GM23338 (cell line): ENCODE measurements at regions not wholly inside any gene's neighbourhood (a gene's known extent, or its start where the extent isn't known, plus 50 kb on each side); places are given as distances from the start of the nearest gene placed in this dataset.
A peak's percentile ranks its signal among the peaks of the same experiment; 100 is the strongest.

Experiments used
- ATAC-seq: fragments of 200-7000 bp; cut with Tn5 transposase; 3 replicates; pipeline ENCODE4 v1.9.1; 2020
- DNase-seq: peaks from one replicate; pipeline ENCODE4 v3.0.0-alpha.2; 2015; ENCODE audit warnings: low spot score
- H2AFZ ChIP-seq: fragments of 200-600 bp; sonication (generic); 2 replicates; pipeline ENCODE4 v1.8.0; 2016; ENCODE audit warnings: antibody characterized with exemption, mild to moderate bottlenecking, moderate library complexity
- H3F3A ChIP-seq: fragments of 200-600 bp; sonication (generic); replicated peaks from 2 replicates; pipeline ENCODE4 v1.8.0; 2017; ENCODE audit warnings: antibody characterized with exemption, mixed run types, low read depth
- H3K27ac ChIP-seq: fragments of 200-600 bp; sonication (generic); 2 replicates; pipeline ENCODE4 v1.6.1; 2016; ENCODE audit warnings: low read depth
- H3K27me3 ChIP-seq: fragments of 200-600 bp; sonication (generic); 2 replicates; pipeline ENCODE4 v1.8.0; 2016; ENCODE audit warnings: mild to moderate bottlenecking, mixed run types, moderate library complexity; ENCODE audit not compliant: insufficient read depth
- H3K36me3 ChIP-seq: fragments of 200-600 bp; sonication (generic); 2 replicates; pipeline ENCODE4 v1.8.0; 2016; ENCODE audit warnings: mild to moderate bottlenecking; ENCODE audit not compliant: insufficient read depth
- H3K4me1 ChIP-seq: fragments of 200-600 bp; sonication (generic); 2 replicates; pipeline ENCODE4 v1.8.0; 2016; ENCODE audit warnings: mild to moderate bottlenecking, moderate library complexity; ENCODE audit not compliant: insufficient read depth
- H3K4me2 ChIP-seq: fragments of 200-600 bp; sonication (generic); 2 replicates; pipeline ENCODE4 v1.7.1; 2017; ENCODE audit warnings: mixed run types
- H3K4me3 ChIP-seq: fragments of 200-600 bp; sonication (generic); 2 replicates; pipeline ENCODE4 v1.6.1; 2016; ENCODE audit warnings: mixed run types
- H3K79me2 ChIP-seq: fragments of 200-600 bp; sonication (generic); replicated peaks from 2 replicates; pipeline ENCODE4 v1.8.0; 2017; ENCODE audit warnings: mild to moderate bottlenecking; ENCODE audit not compliant: insufficient read depth
- H3K9me2 ChIP-seq: fragments of 200-600 bp; sonication (generic); 2 replicates; pipeline ENCODE4 v1.8.0; 2017; ENCODE audit not compliant: insufficient read depth
- H4K20me1 ChIP-seq: fragments of 200-600 bp; sonication (generic); replicated peaks from 2 replicates; pipeline ENCODE4 v1.8.0; 2017; ENCODE audit warnings: mild to moderate bottlenecking; ENCODE audit not compliant: insufficient read depth
- H3K27ac Mint-ChIP-seq: 2 replicates; pipeline ENCODE4 v1.8.0; 2020; ENCODE audit warnings: inconsistent platforms, mild to moderate bottlenecking, moderate library complexity, mixed read lengths
- H3K27me3 Mint-ChIP-seq: 3 replicates; pipeline ENCODE4 v1.8.0; 2022; ENCODE audit warnings: low read depth, mild to moderate bottlenecking, moderate library complexity, mixed read lengths, inconsistent platforms; ENCODE audit not compliant: insufficient read depth, poor library complexity
- H3K36me3 Mint-ChIP-seq: 3 replicates; pipeline ENCODE4 v1.8.0; 2021; ENCODE audit warnings: low read depth, mild to moderate bottlenecking, inconsistent platforms, moderate library complexity, mixed read lengths
- H3K4me1 Mint-ChIP-seq: 3 replicates; pipeline ENCODE4 v1.8.0; 2020; ENCODE audit warnings: mild to moderate bottlenecking, inconsistent platforms, mixed read lengths
- H3K4me3 Mint-ChIP-seq: 3 replicates; pipeline ENCODE4 v1.8.0; 2021; ENCODE audit warnings: moderate library complexity, mild to moderate bottlenecking, inconsistent platforms, mixed read lengths
- H3K9me3 Mint-ChIP-seq: 3 replicates; pipeline ENCODE4 v1.8.0; 2020; ENCODE audit warnings: moderate library complexity, mild to moderate bottlenecking, inconsistent platforms, mixed read lengths
- CTCF ChIP-seq, 2 experiments: fragments of 200-600 bp in 1 of 2; sonication (generic) in 1 of 2; conservative IDR thresholded peaks; 2 replicates each; pipeline versions ENCODE4 v1.5.1 to v1.6.1; 2016 to 2017; ENCODE audit warnings: antibody characterized with exemption in 2 of 2, low read depth in 2 of 2, mild to moderate bottlenecking in 2 of 2, moderate library complexity in 1 of 2
- EZH2 ChIP-seq: fragments of 200-600 bp; sonication (generic); IDR thresholded peaks from one replicate; pipeline ENCODE4 v1.8.0; 2017; ENCODE audit warnings: antibody characterized with exemption, mild to moderate bottlenecking, low read depth; ENCODE audit not compliant: unreplicated experiment
- JUNB ChIP-seq: IDR thresholded peaks from one replicate; pipeline ENCODE4 v1.6.1; 2016; ENCODE audit warnings: antibody characterized with exemption; ENCODE audit not compliant: unreplicated experiment
- NANOG ChIP-seq: IDR thresholded peaks from 2 replicates; pipeline ENCODE4 v1.6.1; 2016; ENCODE audit warnings: antibody characterized with exemption, borderline replicate concordance
- POLR2AphosphoS5 ChIP-seq: IDR thresholded peaks from 2 replicates; pipeline ENCODE4 v1.6.1; 2016; ENCODE audit warnings: antibody characterized with exemption, low read depth
- REST ChIP-seq: IDR thresholded peaks from one replicate; pipeline ENCODE4 v1.6.1; 2018; ENCODE audit warnings: antibody characterized with exemption; ENCODE audit not compliant: unreplicated experiment
- STAT1 ChIP-seq: IDR thresholded peaks from one replicate; pipeline ENCODE4 v1.6.1; 2016; ENCODE audit warnings: antibody characterized with exemption; ENCODE audit not compliant: unreplicated experiment
- ZNF331 ChIP-seq: fragments of 250-450 bp; sonication (Bioruptor Pico); IDR thresholded peaks from 2 replicates; pipeline ENCODE4 v1.5.0; 2020; ENCODE audit warnings: low read depth, mild to moderate bottlenecking, moderate library complexity

GRCh38 chr12:89939522-89940215 lies 231.0 kb upstream of the ATP2B1 start:
- no peaks in the 10 kb centered on the region for H4K20me1 ChIP-seq

More at GRCh38 chr12:89939522-89940215, 231.0 kb upstream of the ATP2B1 start:
- H3F3A ChIP-seq, result no peaks in the 10 kb centered on the region
- H3K79me2 ChIP-seq, result no peaks in the 10 kb centered on the region
- no peaks in the 10 kb centered on the region for H3K9me2 ChIP-seq
- Mint-ChIP-seq H3K4me1 (peaks cover 32% of the 10 kb centered on the region), H3K4me3 (no peak overlapping the region), H3K9me3 (no peaks in the 10 kb centered on the region), H3K36me3 (no peaks in the 10 kb centered on the region), H3K27ac (no peak overlapping the region), H3K27me3 (no peaks in the 10 kb centered on the region)
- H3K27ac ChIP-seq, result no peak overlapping the region
- H2AFZ ChIP-seq, result no peak overlapping the region
- peak overlapping the region; percentile 42; the same call in 1 of the 2 replicates for H3K4me2 ChIP-seq
- H3K36me3 ChIP-seq, result no peaks in the 10 kb centered on the region
- DNase-seq (no peak), ATAC-seq (no peak)
- H3K4me3 ChIP-seq, result no peak overlapping the region
- H3K27me3 ChIP-seq, result no peaks in the 10 kb centered on the region
- TF ChIP-seq NANOG (no peak), STAT1 (no peak), ZNF331 (CRISPR knock-in tag) (no peak), POLR2AphosphoS5 (no peak), CTCF (conservative IDR thresholded peaks at IDR 0.05; ENCODE audit: low read depth in 2 of 2) (no peak), EZH2 (no peak), REST (no peak), JUNB (no peak)
- peaks cover 21% of the 10 kb centered on the region for H3K4me1 ChIP-seq
